ENCODE measurements at regions not wholly inside any gene's neighbourhood (a gene's known extent, or its start where the extent isn't known, plus 50 kb on each side); places are given as distances from the start of the nearest gene placed in this dataset.

DNA sequence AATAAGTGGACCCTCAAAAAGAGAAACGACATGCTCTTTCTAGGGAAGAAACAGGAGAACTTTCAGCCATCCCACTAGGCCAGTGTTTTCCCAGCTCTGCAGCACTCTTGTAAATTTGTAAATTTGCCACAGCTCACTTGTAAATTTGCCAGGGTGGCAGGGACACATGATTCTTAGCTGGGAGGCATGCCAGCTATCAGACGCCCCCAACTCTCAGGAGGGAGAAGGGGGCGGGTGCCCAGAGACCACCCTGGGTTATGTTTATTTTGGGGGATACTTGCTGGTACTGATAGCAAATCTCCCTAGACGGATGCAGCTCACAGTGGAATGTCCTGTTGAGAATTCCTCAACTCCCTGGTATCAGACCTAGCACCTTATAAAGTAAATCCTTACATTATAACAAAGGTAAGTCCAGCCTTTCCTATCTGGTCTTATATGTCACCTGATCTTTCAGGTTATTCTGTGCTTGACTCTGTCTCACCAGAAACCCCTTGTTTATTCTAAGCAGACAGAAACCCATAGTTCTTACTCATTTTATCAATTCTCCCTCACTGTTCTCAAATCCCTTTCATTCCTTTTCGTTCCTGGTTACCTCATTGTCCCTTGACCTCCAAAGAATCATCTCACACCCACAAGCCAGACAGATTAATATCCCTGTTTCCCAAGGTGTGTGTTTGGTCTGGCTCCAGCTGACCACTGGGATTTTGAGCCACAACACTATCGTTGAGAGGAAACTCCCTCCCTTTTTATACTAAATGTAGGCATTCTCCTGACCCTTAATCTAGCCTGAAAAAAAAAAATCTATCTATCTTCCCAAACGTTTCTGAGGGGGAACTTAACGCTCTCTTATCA, 69.3 kb upstream of the HMGA2 start:
- DNase-seq (ENCODE audit: low read depth in 1 of 2, low spot score in 1 of 2): no peak
- Histone ChIP-seq H3K4me1 (no peaks in the 10 kb centered on the region), H3K9me3 (no peaks in the 10 kb centered on the region), H3K27ac (no peak overlapping the region), H3K4me3 (no peak overlapping the region), H3K4me2 (no peak overlapping the region)
- WGBS (ENCODE audit: missing lambda C conversion rate): 30% methylated on average over 8 of the region's 8 CpGs
- TF ChIP-seq NFE2L2 (conservative IDR thresholded peaks at IDR 0.05; ENCODE audit: low read length): no peak
- no peak for TF ChIP-seq HOXA7 (CRISPR knock-in tag; IDR thresholded peaks at IDR 0.05)
- TF ChIP-seq EHF (CRISPR knock-in tag; IDR thresholded peaks at IDR 0.05): no peak
- no peak for TF ChIP-seq ATOH8 (CRISPR knock-in tag; IDR thresholded peaks at IDR 0.05; ENCODE audit: low read depth)
- no peak for TF ChIP-seq SMC3 (IDR thresholded peaks at IDR 0.05)
- no peak for TF ChIP-seq HES2 (IDR thresholded peaks at IDR 0.05)
- TF ChIP-seq KDM1A (IDR thresholded peaks at IDR 0.05; ENCODE audit: low read depth): no peak
- no peak for TF ChIP-seq JUN (IDR thresholded peaks at IDR 0.05)
- POLR2A ChIA-PET: no interaction called here
- ATAC-seq: no peak
- CTCF ChIA-PET: no interaction called here
- FAIRE-seq: no peak

DNA sequence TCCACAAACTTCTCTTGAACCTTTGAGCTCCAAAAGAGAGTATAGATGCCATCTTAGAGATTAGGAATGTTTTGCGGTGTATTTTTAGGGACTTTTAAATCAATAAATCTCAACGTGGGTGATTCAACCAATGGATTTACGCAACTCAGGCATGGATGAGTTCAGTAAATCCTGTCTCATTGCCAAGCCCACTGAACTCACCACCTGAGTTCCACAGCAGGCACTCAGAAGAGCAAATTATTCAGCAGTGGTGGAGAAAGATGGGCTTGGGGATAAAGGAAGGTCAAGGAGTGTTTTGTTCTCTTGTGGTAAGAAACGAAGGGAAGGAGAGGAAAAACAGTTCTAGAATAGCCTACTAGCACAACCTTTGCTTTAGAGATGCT, 68.7 kb upstream of the HMGA2 start:
- no peak for ATAC-seq
- WGBS (ENCODE audit: missing lambda C conversion rate): 50% methylated on average over 4 of the region's 4 CpGs
- Histone ChIP-seq H3K27ac (no peak overlapping the region), H3K4me1 (no peaks in the 10 kb centered on the region), H3K4me2 (no peak overlapping the region), H3K4me3 (no peak overlapping the region), H3K9me3 (no peaks in the 10 kb centered on the region)
- TF ChIP-seq, protein P1, sequence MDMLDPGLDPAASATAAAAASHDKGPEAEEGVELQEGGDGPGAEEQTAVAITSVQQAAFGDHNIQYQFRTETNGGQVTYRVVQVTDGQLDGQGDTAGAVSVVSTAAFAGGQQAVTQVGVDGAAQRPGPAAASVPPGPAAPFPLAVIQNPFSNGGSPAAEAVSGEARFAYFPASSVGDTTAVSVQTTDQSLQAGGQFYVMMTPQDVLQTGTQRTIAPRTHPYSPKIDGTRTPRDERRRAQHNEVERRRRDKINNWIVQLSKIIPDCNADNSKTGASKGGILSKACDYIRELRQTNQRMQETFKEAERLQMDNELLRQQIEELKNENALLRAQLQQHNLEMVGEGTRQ (IDR thresholded peaks at IDR 0.05): no peak
- TF ChIP-seq KDM5A (IDR thresholded peaks at IDR 0.05) (no peak), SREBF2 (IDR thresholded peaks at IDR 0.05) (no peak), HOXB5 (CRISPR knock-in tag; IDR thresholded peaks at IDR 0.05) (no peak), EHMT2 (IDR thresholded peaks at IDR 0.05; ENCODE audit: low read depth) (no peak), KDM1A (IDR thresholded peaks at IDR 0.05; ENCODE audit: low read depth) (no peak), RAD21 (conservative IDR thresholded peaks at IDR 0.05 in 1 of 2, IDR thresholded peaks at IDR 0.05 in 1 of 2) (no peak), ATOH8 (CRISPR knock-in tag; IDR thresholded peaks at IDR 0.05; ENCODE audit: low read depth) (no peak)
- CTCF ChIA-PET: no interaction called here
- no peak for FAIRE-seq
- POLR2A ChIA-PET: no interaction called here
- no peak for DNase-seq (ENCODE audit: low read depth in 1 of 2, low spot score in 1 of 2)

DNA sequence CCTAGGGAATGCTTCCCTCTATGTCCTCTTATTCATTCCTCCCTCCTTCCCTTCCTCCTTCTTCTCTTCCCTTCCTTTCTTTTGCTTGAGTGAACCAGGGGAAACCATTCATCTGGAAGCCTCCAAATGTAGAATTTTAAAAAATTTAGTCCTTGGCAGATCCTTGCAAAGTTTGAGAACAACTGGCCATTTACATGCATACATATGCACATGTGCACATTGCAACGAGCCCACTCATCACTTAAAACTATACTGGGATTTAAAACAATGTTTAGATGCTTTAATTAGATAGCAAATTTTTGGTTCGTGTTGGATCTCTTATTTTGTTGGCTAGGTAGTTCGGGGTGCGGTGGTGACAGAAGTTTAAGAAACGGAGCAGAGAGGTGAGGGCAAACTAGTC, 68.0 kb upstream of the HMGA2 start:
- ChIA-PET POLR2A (no interaction called here), CTCF (no interaction called here)
- Histone ChIP-seq H3K4me2 (no peak overlapping the region), H3K4me3 (no peak overlapping the region), H3K27ac (no peak overlapping the region), H3K4me1 (no peaks in the 10 kb centered on the region), H3K9me3 (no peaks in the 10 kb centered on the region)
- WGBS (ENCODE audit: missing lambda C conversion rate): 50% methylated on average over 5 of the region's 5 CpGs
- DNase-seq (ENCODE audit: low read depth in 1 of 2, low spot score in 1 of 2) (no peak), FAIRE-seq (no peak), ATAC-seq (no peak)
- TF ChIP-seq CHD4 (IDR thresholded peaks at IDR 0.05; ENCODE audit: borderline replicate concordance) (no peak), NFE2L2 (conservative IDR thresholded peaks at IDR 0.05; ENCODE audit: low read length) (no peak), CBX2 (IDR thresholded peaks at IDR 0.05; ENCODE audit: borderline replicate concordance, low read depth) (no peak), CTCF (IDR thresholded peaks at IDR 0.05) (no peak), EP300 (IDR thresholded peaks at IDR 0.05) (no peak), HEYL (CRISPR knock-in tag; IDR thresholded peaks at IDR 0.05) (no peak), EHF (CRISPR knock-in tag; IDR thresholded peaks at IDR 0.05) (no peak), HOXB5 (CRISPR knock-in tag; IDR thresholded peaks at IDR 0.05) (no peak), ESRRA (IDR thresholded peaks at IDR 0.05; ENCODE audit: borderline replicate concordance, low read length) (no peak), HMGXB4 (CRISPR knock-in tag; IDR thresholded peaks at IDR 0.05; ENCODE audit: borderline replicate concordance) (no peak), POLR2AphosphoS2 (conservative IDR thresholded peaks at IDR 0.05; ENCODE audit: low read length) (no peak)
- TF ChIP-seq, protein P2, sequence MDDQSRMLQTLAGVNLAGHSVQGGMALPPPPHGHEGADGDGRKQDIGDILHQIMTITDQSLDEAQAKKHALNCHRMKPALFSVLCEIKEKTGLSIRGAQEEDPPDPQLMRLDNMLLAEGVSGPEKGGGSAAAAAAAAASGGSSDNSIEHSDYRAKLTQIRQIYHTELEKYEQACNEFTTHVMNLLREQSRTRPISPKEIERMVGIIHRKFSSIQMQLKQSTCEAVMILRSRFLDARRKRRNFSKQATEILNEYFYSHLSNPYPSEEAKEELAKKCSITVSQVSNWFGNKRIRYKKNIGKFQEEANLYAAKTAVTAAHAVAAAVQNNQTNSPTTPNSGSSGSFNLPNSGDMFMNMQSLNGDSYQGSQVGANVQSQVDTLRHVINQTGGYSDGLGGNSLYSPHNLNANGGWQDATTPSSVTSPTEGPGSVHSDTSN (IDR thresholded peaks at IDR 0.05): no peak
- TF ChIP-seq, protein P3, sequence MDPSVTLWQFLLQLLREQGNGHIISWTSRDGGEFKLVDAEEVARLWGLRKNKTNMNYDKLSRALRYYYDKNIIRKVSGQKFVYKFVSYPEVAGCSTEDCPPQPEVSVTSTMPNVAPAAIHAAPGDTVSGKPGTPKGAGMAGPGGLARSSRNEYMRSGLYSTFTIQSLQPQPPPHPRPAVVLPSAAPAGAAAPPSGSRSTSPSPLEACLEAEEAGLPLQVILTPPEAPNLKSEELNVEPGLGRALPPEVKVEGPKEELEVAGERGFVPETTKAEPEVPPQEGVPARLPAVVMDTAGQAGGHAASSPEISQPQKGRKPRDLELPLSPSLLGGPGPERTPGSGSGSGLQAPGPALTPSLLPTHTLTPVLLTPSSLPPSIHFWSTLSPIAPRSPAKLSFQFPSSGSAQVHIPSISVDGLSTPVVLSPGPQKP (IDR thresholded peaks at IDR 0.05; ENCODE audit: low read depth, low read length): no peak

All from A549 (cell line).